Fibroblast of pulmonary artery (primary cell): ENCODE measurements at regions not wholly inside any gene's neighbourhood (a gene's known extent, or its start where the extent isn't known, plus 50 kb on each side); places are given as distances from the start of the nearest gene placed in this dataset.

Source experiments
- DNase-seq: peaks from one replicate; pipeline ENCODE4 v3.0.0-alpha.2; 2010; ENCODE audit warnings: low read depth
- H3K4me3 ChIP-seq: replicated peaks from 2 replicates; pipeline ENCODE4 v1.5.1; 2011; ENCODE audit warnings: low read depth, mild to moderate bottlenecking, control low read depth, low read length, moderate library complexity
- CTCF ChIP-seq: IDR thresholded peaks from 2 replicates; pipeline ENCODE4 v1.5.1; 2011; ENCODE audit warnings: mild to moderate bottlenecking, control low read depth, low read length, inconsistent platforms; ENCODE audit errors: missing control alignments

GRCh38 chr2:59322870-59323269, 1081.7 kb upstream of the FANCL start:
- DNase-seq, result no peak
- no peak for TF ChIP-seq CTCF
- H3K4me3 ChIP-seq, result no peak overlapping the region

DNA sequence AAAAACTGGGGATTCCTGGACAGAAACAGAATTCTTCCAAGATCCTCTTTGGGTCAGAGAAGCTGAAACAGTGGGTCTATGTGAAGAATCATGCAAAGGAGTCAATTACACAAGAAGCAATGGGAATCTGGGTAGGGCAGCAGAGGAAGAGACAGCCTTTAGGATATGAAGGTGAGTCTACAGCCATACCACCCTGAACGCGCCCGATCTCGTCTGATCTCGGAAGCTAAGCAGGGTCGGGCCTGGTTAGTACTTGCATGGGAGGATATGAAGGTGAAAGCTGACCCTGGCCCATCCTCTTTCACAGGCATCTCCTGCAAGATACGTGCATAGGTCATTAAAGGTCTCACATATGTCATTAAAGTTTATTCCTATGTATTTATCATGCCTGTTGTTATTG, 1080.9 kb upstream of the FANCL start:
- no peak for DNase-seq
- no peak overlapping the region for H3K4me3 ChIP-seq
- no peak for TF ChIP-seq CTCF

- TF ChIP-seq CTCF, result no peak
- no peak overlapping the region for H3K4me3 ChIP-seq
- DNase-seq, result no peak
Observed at GRCh38 chr2:59314031-59314766, 1073.1 kb upstream of the FANCL start.

DNA sequence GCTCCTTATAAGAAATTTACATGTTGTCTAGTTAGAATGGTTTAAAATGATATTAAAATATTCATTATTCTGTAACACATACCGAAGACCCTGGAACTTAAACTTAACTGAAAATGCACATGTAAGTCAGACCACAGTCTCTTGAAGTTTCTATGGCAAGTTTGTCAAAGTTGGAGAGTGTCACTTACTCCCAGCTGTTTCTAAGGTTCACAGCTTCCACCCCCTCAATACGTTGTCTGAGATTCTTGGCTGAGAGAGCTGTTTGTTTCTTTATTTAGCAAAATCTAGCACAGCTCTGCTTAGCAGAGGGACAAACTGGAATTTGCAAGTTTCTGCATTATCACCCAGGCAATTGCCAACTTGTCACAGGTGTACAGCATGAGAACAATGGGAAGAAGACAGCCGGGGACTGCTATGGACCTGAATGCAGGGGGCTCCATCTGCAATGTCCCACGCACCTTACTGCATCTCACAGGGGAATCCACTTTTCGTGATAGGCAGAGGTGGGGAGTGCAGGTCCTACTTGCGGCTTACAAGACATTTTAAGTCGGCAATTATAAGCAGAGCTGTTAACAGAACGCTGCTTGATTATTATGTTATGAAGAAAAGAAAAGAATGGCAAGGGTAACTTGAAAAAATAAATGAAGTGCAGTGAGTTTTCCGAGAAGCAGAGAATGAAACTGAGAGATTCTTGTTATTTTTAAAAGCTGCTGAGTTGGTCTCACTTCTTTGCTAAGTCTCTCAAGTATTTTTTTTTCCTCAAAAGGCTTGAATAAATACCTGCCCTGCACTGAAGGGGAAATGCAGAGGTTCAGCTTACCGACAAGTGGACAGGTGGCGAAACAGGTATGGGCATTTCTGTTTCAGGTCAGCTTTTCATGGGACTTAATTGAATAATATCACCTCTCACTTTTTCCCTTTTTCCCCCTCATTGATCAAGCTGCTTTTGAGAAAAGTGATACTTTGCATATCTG, 1072.1 kb upstream of the FANCL start:
- DNase-seq, result no peak
- no peak overlapping the region for H3K4me3 ChIP-seq
- TF ChIP-seq CTCF, result no peak

GRCh38 chr2:59312029-59312428, 1070.9 kb upstream of the FANCL start:
- TF ChIP-seq CTCF, result no peak
- no peak for DNase-seq
- no peak overlapping the region for H3K4me3 ChIP-seq

DNA sequence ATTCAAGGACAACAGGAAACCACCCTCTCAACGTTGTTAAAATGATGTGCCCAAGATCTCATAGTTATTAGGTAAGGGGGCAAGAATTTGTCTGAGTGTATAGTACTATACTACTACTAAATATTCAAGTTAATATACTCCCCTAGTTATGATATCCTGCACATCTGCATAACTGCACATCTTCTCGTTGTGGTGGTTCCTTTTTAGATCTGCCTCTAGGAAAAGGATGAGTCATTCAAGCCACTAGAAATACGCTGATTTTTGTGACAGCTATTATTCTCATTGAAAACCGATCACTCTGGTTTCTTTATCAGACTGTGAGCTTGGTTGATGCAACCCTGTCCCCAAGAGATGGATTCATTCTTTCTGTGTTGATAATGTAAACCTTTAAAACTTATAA, 1067.0 kb upstream of the FANCL start:
- no peak overlapping the region for H3K4me3 ChIP-seq
- DNase-seq, result no peak
- TF ChIP-seq CTCF, result no peak
